Activated T-helper 17 cell treated with anti-CD3 and anti-CD28 coated beads, Interleukin-2, amount 50 U/mL, for 72 hours (primary cell): ENCODE measurements at regions not wholly inside any gene's neighbourhood (a gene's known extent, or its start where the extent isn't known, plus 50 kb on each side); places are given as distances from the start of the nearest gene placed in this dataset.
"Not testable (repeated sequence)": the region's sequence is repeated elsewhere in the genome, so short reads cannot be mapped to it uniquely, and the experiment has no call there.

Experiments
- ATAC-seq: fragments of 150-1000 bp; cut with Tn5 transposase; replicated peaks from 2 replicates; pipeline ENCODE4 v1.10.0; 2021; ENCODE audit warnings: mild to moderate bottlenecking, moderate library complexity
- H3K27ac Mint-ChIP-seq: one replicate; pipeline ENCODE4 v1.8.0; 2022; ENCODE audit warnings: mixed read lengths
- H3K27me3 Mint-ChIP-seq: one replicate; pipeline ENCODE4 v1.8.0; 2022; ENCODE audit warnings: mixed read lengths
- H3K36me3 Mint-ChIP-seq: one replicate; pipeline ENCODE4 v1.8.0; 2022; ENCODE audit warnings: low read depth, mild to moderate bottlenecking, mixed read lengths
- H3K4me1 Mint-ChIP-seq: one replicate; pipeline ENCODE4 v1.8.0; 2022; ENCODE audit warnings: mixed read lengths
- H3K4me3 Mint-ChIP-seq: one replicate; pipeline ENCODE4 v1.8.0; 2022; ENCODE audit warnings: mild to moderate bottlenecking, mixed read lengths
- H3K9me3 Mint-ChIP-seq: one replicate; pipeline ENCODE4 v1.8.0; 2022; ENCODE audit warnings: mixed read lengths

DNA sequence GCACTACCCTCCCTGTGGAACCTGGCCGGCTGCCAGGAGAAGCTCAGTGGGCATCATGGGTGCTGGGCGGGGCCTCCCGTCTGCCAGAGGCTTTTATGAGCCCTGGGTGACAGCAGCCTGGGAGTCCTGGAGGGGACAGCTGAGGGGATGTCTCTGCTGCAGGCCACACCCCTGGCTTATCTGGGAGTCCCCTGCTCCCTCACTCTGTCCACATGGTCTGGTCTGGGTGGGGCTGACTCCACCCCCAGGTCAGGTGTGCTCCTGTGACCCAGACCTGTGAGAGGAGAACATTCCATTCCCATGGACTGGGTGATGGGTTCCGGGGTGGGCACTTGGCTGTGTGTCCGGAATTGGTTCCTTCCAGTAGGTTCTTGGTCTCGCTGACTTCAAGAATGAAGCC lies 369.3 kb upstream of the SFSWAP start:
- not testable (repeated sequence) for H3K27ac Mint-ChIP-seq, H3K4me1 Mint-ChIP-seq, H3K36me3 Mint-ChIP-seq, H3K4me3 Mint-ChIP-seq, ATAC-seq, H3K9me3 Mint-ChIP-seq, H3K27me3 Mint-ChIP-seq

DNA sequence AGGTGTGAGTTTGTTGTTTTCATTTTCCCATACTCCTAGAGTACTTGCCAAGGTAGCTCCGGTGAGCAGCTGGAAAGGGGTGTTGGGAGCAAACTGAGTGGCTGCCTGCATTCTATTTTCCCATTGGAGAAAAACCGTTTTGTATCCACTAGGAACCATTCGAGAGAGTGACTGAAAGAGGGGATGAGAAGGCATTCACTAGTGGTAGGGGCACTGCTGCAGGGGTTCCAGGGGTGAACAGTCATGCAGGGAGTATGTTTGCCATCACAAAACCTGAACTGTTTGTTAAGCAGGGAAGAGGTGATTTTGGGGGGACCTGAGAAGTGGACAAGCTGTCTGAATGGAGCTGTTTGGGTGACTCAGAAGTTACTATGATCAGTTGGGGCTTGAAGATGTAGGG lies 367.5 kb upstream of the SFSWAP start:
- H3K27ac Mint-ChIP-seq, H3K4me3 Mint-ChIP-seq, ATAC-seq, H3K4me1 Mint-ChIP-seq, H3K27me3 Mint-ChIP-seq, H3K9me3 Mint-ChIP-seq, H3K36me3 Mint-ChIP-seq: not testable (repeated sequence)

DNA sequence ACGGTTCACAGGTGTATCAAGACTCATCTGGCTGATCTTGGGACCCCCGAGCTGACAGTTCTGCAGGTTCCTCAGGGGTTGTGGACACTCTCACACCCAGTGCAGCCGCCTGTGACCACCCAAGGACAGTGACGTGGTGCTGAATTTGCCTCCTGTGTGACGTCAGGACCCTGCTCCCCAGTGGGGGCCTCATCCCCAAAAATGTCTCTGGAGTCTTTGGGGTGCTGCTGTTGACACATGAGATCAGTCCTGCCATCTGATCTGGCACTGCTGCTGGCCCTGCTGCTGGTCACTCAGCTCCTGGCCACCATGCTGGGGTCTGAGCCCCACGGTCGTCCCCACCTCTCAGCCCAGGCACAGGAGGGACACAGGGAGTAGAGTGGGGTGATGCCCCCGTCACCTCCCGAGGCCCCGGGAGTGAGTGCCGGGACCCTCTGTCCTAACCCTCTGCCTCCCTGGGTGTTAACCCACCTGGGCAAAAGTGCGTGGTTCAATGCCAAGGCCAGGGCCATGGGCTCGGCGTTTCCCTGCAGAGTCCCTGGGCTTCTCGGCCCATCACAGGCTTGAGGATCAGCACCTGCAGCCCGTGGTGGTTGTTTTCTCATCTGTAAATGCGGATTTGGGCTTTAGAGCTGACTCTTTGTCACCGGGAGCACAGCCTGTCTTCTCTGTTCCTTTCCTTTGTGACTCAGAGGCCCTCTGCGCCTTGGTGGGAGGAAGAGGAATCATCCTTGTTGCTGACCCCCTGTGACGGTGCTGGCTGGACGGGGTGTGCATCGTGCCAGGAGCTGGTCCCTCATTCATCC lies 366.0 kb upstream of the SFSWAP start:
- H3K9me3 Mint-ChIP-seq, H3K36me3 Mint-ChIP-seq, H3K27ac Mint-ChIP-seq, ATAC-seq, H3K4me3 Mint-ChIP-seq, H3K4me1 Mint-ChIP-seq: not testable (repeated sequence)
- peaks cover 13% of the 10 kb centered on the region for H3K27me3 Mint-ChIP-seq

DNA sequence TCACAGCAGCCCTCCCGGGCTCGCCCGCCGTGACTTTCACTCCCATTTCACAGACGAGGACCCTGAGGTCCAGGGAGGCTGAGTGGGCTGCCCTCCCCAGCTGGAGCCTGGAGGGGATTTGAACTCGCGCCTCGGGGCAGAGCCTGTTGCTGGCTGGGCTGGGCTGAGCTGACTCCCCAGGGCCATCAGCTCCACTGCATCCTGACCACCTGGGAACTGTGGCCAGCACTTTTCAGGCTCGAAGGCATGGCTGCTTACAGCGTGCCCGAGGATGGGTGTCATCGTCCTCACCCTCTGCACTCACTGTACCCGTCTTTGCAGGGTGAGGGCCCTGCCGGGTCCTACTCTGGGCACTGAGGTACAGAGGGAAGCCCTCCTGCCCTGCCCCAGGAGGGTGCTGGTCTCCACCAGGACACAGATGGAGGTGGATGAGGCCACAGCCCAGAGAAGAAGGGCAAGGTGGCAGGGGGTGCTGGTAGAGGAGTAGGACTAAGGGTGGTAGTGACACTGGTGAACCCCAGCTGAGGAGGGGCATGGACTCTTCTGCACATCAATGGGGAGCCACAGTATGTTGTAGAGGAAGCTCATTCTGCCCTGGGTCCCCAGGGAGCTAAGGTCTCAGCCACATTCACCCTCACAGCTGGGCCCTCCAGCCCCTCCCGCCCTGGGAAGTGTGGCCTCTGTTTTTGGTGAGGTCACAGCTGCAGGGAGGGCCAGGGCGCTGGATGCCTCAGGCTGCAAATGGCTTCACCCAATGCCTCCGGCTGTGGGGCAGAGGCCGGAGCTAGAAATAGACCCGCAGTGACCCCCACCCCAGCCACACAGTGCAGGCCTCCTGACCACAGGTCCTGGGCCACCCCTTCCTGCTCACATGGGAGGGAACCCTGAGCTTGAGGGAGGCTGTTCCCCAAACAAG lies 365.1 kb upstream of the SFSWAP start:
- H3K9me3 Mint-ChIP-seq: no peaks in the 10 kb centered on the region
- H3K4me3 Mint-ChIP-seq: no peak overlapping the region
- H3K27me3 Mint-ChIP-seq: peaks cover 17% of the 10 kb centered on the region
- no peak for ATAC-seq
- no peaks in the 10 kb centered on the region for H3K4me1 Mint-ChIP-seq
- no peaks in the 10 kb centered on the region for H3K36me3 Mint-ChIP-seq
- H3K27ac Mint-ChIP-seq: no peak overlapping the region

DNA sequence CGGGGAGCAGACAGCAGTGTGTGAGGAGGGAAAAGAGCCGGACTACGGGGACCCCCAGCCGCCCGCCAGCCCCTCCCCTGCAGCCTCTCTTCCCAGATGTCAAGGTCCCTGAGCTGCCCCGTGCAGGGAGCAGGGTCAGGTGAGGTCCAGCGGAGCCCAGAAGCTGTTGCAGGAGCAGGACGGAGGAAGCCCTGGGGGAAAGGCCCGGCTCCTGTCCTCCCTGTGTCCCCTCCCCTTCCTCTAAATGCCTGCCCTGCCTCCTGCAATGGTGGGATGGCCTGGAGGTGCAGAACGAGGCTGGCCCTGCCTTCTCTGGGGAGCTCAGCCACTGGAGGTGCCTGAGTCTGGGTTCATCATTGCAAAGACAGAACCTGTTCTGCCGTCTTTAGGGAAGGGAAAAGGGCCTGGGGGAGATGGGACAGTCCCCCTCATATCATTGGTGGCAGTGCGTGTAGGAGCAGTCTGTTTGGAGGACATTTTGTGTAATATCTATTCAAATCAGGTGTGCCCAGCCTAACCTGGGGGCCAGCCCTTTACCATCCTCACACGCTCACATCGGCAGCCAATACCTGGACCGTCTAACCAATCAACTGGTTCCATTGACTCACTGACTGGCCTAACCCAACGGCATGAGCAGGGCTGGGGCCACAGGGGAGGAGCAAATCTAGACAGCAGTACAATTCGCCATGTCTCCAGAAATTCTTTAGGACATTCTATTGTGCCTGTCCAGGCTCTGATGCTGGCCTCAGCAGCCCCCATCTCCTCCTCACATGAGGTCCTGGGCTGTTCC lies 364.1 kb upstream of the SFSWAP start:
- no peak for ATAC-seq
- H3K36me3 Mint-ChIP-seq: no peaks in the 10 kb centered on the region
- no peaks in the 10 kb centered on the region for H3K4me1 Mint-ChIP-seq
- no peak overlapping the region for H3K4me3 Mint-ChIP-seq
- no peak overlapping the region for H3K27ac Mint-ChIP-seq
- peaks cover 17% of the 10 kb centered on the region for H3K27me3 Mint-ChIP-seq
- H3K9me3 Mint-ChIP-seq: peaks cover 3% of the 10 kb centered on the region

DNA sequence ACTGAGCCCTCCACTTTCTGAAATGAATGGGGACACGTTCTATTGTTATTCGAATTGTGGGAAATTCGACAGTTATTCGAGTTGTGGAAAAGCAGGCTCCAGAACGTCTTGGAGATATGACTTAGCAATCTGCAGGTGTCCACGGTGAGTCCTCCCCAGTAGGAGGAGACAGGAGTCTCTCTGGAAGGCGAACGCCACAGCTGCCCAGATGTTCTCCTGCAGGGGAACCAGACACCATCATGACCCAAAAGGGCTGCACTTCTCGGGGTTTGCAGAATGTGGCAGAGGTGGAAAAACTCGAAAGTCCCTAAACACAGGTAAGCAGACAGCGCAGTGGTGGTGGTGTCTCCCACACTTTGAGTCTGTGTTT lies 363.6 kb upstream of the SFSWAP start:
- Mint-ChIP-seq H3K27me3 (peaks cover 17% of the 10 kb centered on the region), H3K9me3 (peaks cover 3% of the 10 kb centered on the region), H3K4me3 (no peak overlapping the region), H3K27ac (no peak overlapping the region), H3K4me1 (no peaks in the 10 kb centered on the region), H3K36me3 (no peaks in the 10 kb centered on the region)
- no peak for ATAC-seq

DNA sequence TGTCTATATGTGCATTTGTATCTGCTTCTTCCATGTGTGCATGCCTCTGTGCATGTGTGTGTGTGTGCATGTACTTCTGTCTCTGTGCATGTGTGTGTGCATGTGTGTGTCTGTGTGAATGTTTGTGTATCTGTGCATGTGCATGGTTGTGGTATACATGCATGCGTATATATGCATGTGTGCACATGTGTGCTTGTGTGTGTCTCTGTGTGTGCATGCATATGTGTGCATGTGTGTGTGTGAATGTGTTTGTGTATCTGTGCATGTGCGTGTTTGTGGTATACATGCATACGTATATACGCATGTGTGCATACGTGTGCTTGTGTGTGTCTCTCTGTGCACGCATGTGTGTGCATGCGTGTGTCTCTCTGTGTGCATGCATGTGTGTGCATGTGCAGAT lies 363.2 kb upstream of the SFSWAP start:
- H3K27me3 Mint-ChIP-seq: peaks cover 17% of the 10 kb centered on the region
- H3K36me3 Mint-ChIP-seq: no peaks in the 10 kb centered on the region
- H3K9me3 Mint-ChIP-seq: peaks cover 3% of the 10 kb centered on the region
- no peak for ATAC-seq
- H3K4me1 Mint-ChIP-seq: no peaks in the 10 kb centered on the region
- H3K27ac Mint-ChIP-seq: no peak overlapping the region
- H3K4me3 Mint-ChIP-seq: no peak overlapping the region

DNA sequence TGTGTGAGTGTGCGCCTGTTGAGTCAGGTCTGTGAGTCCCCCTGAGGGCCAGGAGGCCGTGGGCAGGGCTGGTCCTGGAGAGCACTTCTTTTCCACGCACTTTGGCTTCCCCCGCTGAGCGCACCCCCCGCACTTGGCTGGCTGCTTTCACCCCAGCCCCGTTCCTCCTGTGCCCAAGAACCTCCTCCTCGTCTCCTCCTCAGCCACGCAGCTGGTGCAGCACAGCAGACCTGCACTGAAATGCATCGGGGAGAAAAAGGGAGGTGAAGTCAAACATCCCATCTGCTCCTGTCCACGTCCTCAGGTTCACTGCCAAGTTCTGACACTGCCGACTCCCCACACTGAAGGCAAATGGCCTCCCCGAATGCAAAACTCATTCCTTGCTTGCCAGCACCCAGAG lies 362.7 kb upstream of the SFSWAP start:
- Mint-ChIP-seq H3K4me1 (no peaks in the 10 kb centered on the region), H3K27me3 (peaks cover 17% of the 10 kb centered on the region), H3K27ac (no peak overlapping the region), H3K36me3 (no peaks in the 10 kb centered on the region), H3K9me3 (peaks cover 3% of the 10 kb centered on the region), H3K4me3 (no peak overlapping the region)
- no peak for ATAC-seq

DNA sequence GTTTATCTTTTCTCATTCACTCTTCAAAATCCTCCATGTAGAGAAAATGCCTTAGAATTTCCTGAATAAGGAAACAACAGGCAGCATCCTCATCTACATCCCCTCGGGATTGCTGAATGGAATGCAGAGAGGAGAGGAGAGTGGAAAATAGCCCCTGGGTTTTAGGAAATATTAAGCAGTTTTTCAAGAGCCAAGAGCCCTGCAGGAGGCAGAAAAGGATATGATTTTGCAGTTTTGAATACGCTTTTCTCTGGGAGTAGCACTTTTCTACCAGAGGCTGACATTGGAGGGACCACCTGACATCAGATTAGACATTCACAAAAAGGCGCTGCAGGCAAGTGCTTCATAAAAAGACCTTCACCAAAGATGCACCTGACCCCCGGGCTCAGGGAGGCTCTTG lies 362.2 kb upstream of the SFSWAP start:
- peaks cover 17% of the 10 kb centered on the region for H3K27me3 Mint-ChIP-seq
- H3K36me3 Mint-ChIP-seq: no peaks in the 10 kb centered on the region
- H3K4me1 Mint-ChIP-seq: no peaks in the 10 kb centered on the region
- H3K9me3 Mint-ChIP-seq: peaks cover 3% of the 10 kb centered on the region
- H3K27ac Mint-ChIP-seq: no peak overlapping the region
- ATAC-seq: no peak
- H3K4me3 Mint-ChIP-seq: no peak overlapping the region

DNA sequence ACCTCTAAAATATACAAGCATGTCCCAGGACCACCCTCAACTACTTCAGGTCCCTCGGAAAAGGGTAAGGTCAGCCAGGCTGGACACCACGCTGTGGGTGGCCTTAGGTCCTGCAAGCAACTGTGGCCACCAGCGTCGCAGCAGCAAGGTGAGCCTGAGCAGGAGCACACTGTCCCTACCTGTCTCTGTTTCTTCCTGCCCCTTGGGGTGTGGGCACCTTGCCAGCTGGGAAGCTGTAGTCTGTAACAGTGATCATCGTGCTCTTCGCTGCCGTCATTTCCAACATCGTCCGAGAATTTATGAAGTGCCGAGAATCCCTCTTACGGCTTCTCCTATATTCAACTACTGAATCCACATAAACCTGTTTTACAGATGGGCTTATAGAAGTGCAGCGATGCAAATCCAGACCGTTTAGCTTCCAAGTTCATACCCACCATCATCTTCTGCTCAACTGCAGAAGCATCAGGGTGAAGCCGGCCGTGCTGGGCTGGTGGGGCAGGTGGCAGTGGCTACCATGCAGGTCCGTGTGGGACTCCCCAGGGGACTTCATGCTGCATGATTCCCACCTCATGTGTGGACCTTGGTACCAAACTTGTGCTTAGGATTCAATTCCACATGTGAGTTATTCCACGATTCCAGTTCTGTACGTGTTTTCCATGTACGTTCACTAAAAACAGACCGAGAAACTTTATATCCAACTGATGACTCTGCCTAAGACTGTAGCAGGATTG lies 361.3 kb upstream of the SFSWAP start:
- Mint-ChIP-seq H3K27ac (no peak overlapping the region), H3K36me3 (no peaks in the 10 kb centered on the region), H3K9me3 (peaks cover 3% of the 10 kb centered on the region), H3K27me3 (peaks cover 22% of the 10 kb centered on the region), H3K4me3 (no peak overlapping the region), H3K4me1 (no peaks in the 10 kb centered on the region)
- ATAC-seq: no peak

DNA sequence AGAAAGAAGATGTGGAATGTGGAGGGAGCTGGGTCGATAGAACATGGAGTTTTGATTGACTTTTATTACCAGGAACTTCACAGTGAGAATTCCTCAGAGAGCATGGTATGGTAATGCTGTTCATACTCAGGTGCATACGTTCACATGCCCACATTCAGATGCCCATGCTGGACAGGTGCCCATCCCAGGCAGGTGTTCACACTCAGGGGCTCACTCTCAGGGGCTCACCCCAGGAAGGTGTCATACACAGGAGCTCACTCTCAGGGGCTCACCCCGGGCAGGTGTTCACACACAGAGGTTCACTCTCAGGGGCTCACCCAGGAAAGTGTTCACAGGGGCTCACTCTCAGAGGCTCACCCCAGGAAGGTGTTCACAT lies 360.0 kb upstream of the SFSWAP start:
- no peak overlapping the region for H3K27ac Mint-ChIP-seq
- no peaks in the 10 kb centered on the region for H3K4me1 Mint-ChIP-seq

DNA sequence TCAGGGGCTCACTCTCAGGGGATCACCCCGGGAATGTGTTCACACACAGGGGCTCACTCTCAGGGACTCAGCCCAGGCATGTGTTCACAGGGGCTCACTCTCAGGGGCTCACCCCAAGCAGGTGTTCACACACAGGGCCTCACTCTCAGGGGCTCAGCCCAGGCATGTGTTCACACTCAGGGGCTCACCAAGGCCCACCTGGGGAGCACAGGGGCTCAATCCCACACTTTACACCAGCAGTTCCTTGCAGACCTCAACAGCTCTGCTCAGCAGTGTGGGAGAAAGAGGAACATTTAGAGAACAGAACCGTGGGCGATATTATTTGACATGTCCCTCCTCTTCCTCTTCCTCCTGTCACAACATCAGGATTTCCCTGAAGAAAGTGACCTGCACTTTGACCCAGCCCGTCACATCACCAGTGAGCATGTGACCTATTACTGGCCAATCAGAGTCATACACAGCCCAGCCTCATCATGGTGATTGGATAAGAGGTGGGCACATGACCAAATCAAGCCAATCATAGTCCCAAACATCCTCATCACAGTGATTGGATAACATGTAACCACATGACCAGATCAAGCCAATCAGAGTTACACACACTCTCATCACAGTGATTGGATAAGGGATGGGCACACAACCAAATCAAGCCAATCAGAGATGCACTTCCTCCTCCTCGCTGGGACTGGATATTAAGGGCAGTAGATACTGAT lies 359.4 kb upstream of the SFSWAP start:
- ATAC-seq: peak; percentile 89
- Mint-ChIP-seq H3K4me1 (no peaks in the 10 kb centered on the region), H3K9me3 (peaks cover 3% of the 10 kb centered on the region), H3K4me3 (no peak overlapping the region), H3K36me3 (no peaks in the 10 kb centered on the region), H3K27me3 (peaks cover 35% of the 10 kb centered on the region), H3K27ac (no peak overlapping the region)

More for the DNA sequence above, 360.0 kb upstream of the SFSWAP start:
- no peak overlapping the region for H3K4me3 Mint-ChIP-seq
- no peaks in the 10 kb centered on the region for H3K36me3 Mint-ChIP-seq
- ATAC-seq: no peak
- H3K27me3 Mint-ChIP-seq: peaks cover 30% of the 10 kb centered on the region
- peaks cover 3% of the 10 kb centered on the region for H3K9me3 Mint-ChIP-seq

DNA sequence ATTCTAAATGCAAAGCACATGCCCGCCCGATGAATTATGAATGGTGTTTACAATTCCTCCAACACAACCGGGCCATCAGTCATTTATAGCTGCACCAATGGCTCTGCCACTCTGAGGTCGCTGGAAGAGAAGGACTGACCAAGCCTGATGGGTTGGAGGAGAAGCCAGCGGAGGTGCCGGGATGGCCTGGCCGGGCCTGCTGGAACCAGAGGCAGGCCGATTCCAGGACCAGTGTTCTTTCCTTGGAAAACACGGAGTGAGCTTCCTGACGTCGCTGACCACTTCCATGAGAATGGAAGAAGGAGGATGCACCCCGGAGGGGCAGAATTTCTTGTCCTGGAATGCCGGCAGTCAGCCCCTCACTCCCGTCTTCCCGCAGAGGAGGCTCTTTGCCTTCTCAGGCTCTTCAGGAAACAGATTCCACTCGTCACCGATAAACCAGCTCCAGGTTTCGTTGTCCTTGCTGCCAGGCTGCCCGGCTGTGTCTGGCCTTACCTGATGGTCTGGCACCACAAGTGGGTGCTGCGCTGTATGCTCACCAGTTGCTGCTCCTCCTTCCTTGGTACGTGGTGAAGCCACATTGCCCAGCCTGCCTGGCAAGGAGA lies 358.5 kb upstream of the SFSWAP start:
- no peak for ATAC-seq
- Mint-ChIP-seq H3K36me3 (no peaks in the 10 kb centered on the region), H3K4me3 (no peak overlapping the region), H3K4me1 (no peaks in the 10 kb centered on the region), H3K27ac (no peak overlapping the region), H3K9me3 (peaks cover 3% of the 10 kb centered on the region), H3K27me3 (peaks cover 42% of the 10 kb centered on the region)
